CD14-positive monocyte (primary cell): ENCODE measurements at regions not wholly inside any gene's neighbourhood (a gene's known extent, or its start where the extent isn't known, plus 50 kb on each side); places are given as distances from the start of the nearest gene placed in this dataset.

Experiments
- DNase-seq, 3 donors: peaks; one replicate each; pipeline ENCODE4 v3.0.0-alpha.2; 2011 to 2022
- H2AFZ ChIP-seq: 2 replicates; pipeline ENCODE4 v1.6.0; 2012; ENCODE audit warnings: mild to moderate bottlenecking, low read depth, low read length, inconsistent platforms; ENCODE audit not compliant: insufficient read depth, poor library complexity, severe bottlenecking
- H3K27ac ChIP-seq, 2 donors: 1 replicate in 1 of 2; 2 replicates in 1 of 2; pipeline ENCODE4 v1.5.1; 2012 to 2013; ENCODE audit warnings: low read length in 2 of 2, control low read depth in 1 of 2, inconsistent platforms in 1 of 2, low read depth in 1 of 2, mild to moderate bottlenecking in 1 of 2
- H3K27me3 ChIP-seq, 2 donors: one replicate each; pipeline versions ENCODE4 v1.6.0 to v1.6.1; 2011 to 2013; ENCODE audit warnings: low read length in 2 of 2; ENCODE audit not compliant: control insufficient read depth in 2 of 2, insufficient read depth in 2 of 2
- H3K36me3 ChIP-seq, 2 donors: replicated peaks in 1 of 2; 1 replicate in 1 of 2; 2 replicates in 1 of 2; pipeline versions ENCODE4 v1.5.1 to v1.6.1; 2012 to 2013; ENCODE audit warnings: low read length in 2 of 2, control low read depth in 1 of 2, inconsistent platforms in 1 of 2, mild to moderate bottlenecking in 1 of 2; ENCODE audit not compliant: insufficient read depth in 2 of 2, control insufficient read depth in 1 of 2
- H3K4me1 ChIP-seq, 2 donors: 1 replicate in 1 of 2; 2 replicates in 1 of 2; pipeline versions ENCODE4 v1.5.1 to v1.6.1; 2012 to 2013; ENCODE audit warnings: low read length in 2 of 2, control low read depth in 1 of 2, inconsistent platforms in 1 of 2, mild to moderate bottlenecking in 1 of 2, moderate library complexity in 1 of 2; ENCODE audit not compliant: insufficient read depth in 2 of 2, control insufficient read depth in 1 of 2
- H3K4me2 ChIP-seq: replicated peaks from 2 replicates; pipeline ENCODE3; 2012; ENCODE audit warnings: low read length, moderate library complexity, mild to moderate bottlenecking; ENCODE audit not compliant: poor library complexity, severe bottlenecking; ENCODE audit errors: extremely low read depth
- H3K4me3 ChIP-seq, 3 experiments: fragments of 200-600 bp in 1 of 3; sonication (generic) in 1 of 3; replicated peaks in 1 of 3; 1 replicate in 2 of 3; 2 replicates in 1 of 3; pipeline ENCODE4 v1.5.1; 2011 to 2013; ENCODE audit warnings: low read length in 3 of 3, mild to moderate bottlenecking in 3 of 3, control low read depth in 2 of 3, low read depth in 2 of 3, inconsistent platforms in 1 of 3, moderate library complexity in 1 of 3
- H3K79me2 ChIP-seq: 2 replicates; pipeline ENCODE4 v1.6.0; 2012; ENCODE audit warnings: mild to moderate bottlenecking, control low read depth, inconsistent platforms, low read length, moderate library complexity; ENCODE audit not compliant: insufficient read depth
- H3K9ac ChIP-seq: 2 replicates; pipeline ENCODE4 v1.6.0; 2017; ENCODE audit warnings: low read length, mild to moderate bottlenecking; ENCODE audit not compliant: insufficient read depth, poor library complexity, severe bottlenecking
- H3K9me3 ChIP-seq, 2 donors: replicated peaks in 1 of 2; 1 replicate in 1 of 2; 2 replicates in 1 of 2; pipeline versions ENCODE4 v1.5.1 to v1.6.1; 2012 to 2013; ENCODE audit warnings: low read length in 2 of 2, control low read depth in 1 of 2; ENCODE audit not compliant: control insufficient read depth in 1 of 2, insufficient read depth in 1 of 2
- H4K20me1 ChIP-seq: 2 replicates; pipeline ENCODE4 v1.6.0; 2012; ENCODE audit warnings: mild to moderate bottlenecking, low read length, control low read depth, moderate library complexity; ENCODE audit not compliant: insufficient read depth
- H3K27ac Mint-ChIP-seq, 7 donors: one replicate each; pipeline ENCODE4 v1.8.0; 2020; ENCODE audit warnings: mild to moderate bottlenecking in 7 of 7, mixed read lengths in 7 of 7, moderate library complexity in 6 of 7, inconsistent platforms in 2 of 7
- H3K27me3 Mint-ChIP-seq, 3 donors: one replicate each; pipeline ENCODE4 v1.8.0; 2021 to 2022; ENCODE audit warnings: low read depth in 3 of 3, mild to moderate bottlenecking in 3 of 3, mixed read lengths in 3 of 3, moderate library complexity in 3 of 3, inconsistent platforms in 1 of 3
- H3K36me3 Mint-ChIP-seq, 2 donors: one replicate each; pipeline ENCODE4 v1.8.0; 2020; ENCODE audit warnings: mixed read lengths in 2 of 2, inconsistent platforms in 1 of 2, mild to moderate bottlenecking in 1 of 2
- H3K4me1 Mint-ChIP-seq: one replicate; pipeline ENCODE4 v1.8.0; 2020; ENCODE audit warnings: mild to moderate bottlenecking, mixed read lengths
- H3K4me3 Mint-ChIP-seq, 2 donors: one replicate each; pipeline ENCODE4 v1.8.0; 2020; ENCODE audit warnings: mild to moderate bottlenecking in 2 of 2, mixed read lengths in 2 of 2, moderate library complexity in 1 of 2
- H3K9me3 Mint-ChIP-seq, 7 donors: one replicate each; pipeline ENCODE4 v1.8.0; 2020 to 2022; ENCODE audit warnings: mixed read lengths in 7 of 7, mild to moderate bottlenecking in 6 of 7, moderate library complexity in 6 of 7, inconsistent platforms in 2 of 7
- WGBS: methylation state at CpG from one replicate; pipeline ENCODE4 v1.1.5; 2013; ENCODE audit warnings: missing lambda C conversion rate; ENCODE audit not compliant: insufficient coverage; 5-methylcytosine and 5-hydroxymethylcytosine counted together
- intact Hi-C, 2 donors: fragments of 100-400 bp; cut with micrococcal nuclease; formaldehyde crosslinking; loops; one replicate each; pipeline versions ENCODE4 v1.15.0 to v1.15.1; 2023
- TF ChIP-seq, protein P1 (sequence below): fragments of 200-600 bp; IDR thresholded peaks from one replicate; pipeline ENCODE4 v1.8.0; 2022; ENCODE audit warnings: antibody characterized with exemption, mild to moderate bottlenecking

DNA sequence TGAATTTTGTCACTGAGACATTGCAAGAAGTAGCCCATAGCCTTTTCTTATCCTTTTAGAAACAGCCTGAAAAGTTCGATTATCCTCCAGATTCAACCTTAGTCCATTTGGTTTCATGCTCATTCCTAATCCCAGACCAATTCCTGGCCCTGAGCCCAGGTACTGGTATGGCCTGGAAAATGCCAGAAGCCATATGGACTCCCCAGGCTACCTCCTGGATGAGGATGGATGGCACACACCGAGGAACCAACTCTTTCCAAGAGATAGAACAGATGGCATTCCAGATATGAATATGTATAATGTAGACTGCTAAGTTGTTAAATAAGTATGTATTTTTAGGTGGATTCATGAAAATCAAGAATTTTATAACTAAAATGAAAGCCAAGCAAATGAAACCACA, 51.6 kb upstream of the SNAP25 start:
- Histone ChIP-seq H3K4me3 (no peak overlapping the region), H3K79me2 (no peaks in the 10 kb centered on the region), H2AFZ (no peak overlapping the region), H3K9me3 (peaks cover 0 to 4% of the 10 kb centered on the region in 2 donors), H3K9ac (no peak overlapping the region), H3K36me3 (no peaks in the 10 kb centered on the region), H3K4me2 (no peak overlapping the region), H4K20me1 (no peaks in the 10 kb centered on the region), H3K27me3 (peaks cover 0 to 8% of the 10 kb centered on the region in 2 donors), H3K4me1 (peaks cover 0 to 4% of the 10 kb centered on the region in 2 donors), H3K27ac (no peak overlapping the region)
- Mint-ChIP-seq H3K27me3 (peaks cover 6 to 15% (median 7%) of the 10 kb centered on the region in 3 donors), H3K27ac (no peak overlapping the region), H3K4me1 (peaks cover 4% of the 10 kb centered on the region), H3K9me3 (peaks cover 0 to 17% (median 5%) of the 10 kb centered on the region in 7 donors), H3K4me3 (no peak overlapping the region), H3K36me3 (no peaks in the 10 kb centered on the region)
- intact Hi-C loops: no loop called here
- WGBS: no CpG with 5 or more reads among the region's 2 CpGs
- no peak for DNase-seq
- TF ChIP-seq, protein P1, sequence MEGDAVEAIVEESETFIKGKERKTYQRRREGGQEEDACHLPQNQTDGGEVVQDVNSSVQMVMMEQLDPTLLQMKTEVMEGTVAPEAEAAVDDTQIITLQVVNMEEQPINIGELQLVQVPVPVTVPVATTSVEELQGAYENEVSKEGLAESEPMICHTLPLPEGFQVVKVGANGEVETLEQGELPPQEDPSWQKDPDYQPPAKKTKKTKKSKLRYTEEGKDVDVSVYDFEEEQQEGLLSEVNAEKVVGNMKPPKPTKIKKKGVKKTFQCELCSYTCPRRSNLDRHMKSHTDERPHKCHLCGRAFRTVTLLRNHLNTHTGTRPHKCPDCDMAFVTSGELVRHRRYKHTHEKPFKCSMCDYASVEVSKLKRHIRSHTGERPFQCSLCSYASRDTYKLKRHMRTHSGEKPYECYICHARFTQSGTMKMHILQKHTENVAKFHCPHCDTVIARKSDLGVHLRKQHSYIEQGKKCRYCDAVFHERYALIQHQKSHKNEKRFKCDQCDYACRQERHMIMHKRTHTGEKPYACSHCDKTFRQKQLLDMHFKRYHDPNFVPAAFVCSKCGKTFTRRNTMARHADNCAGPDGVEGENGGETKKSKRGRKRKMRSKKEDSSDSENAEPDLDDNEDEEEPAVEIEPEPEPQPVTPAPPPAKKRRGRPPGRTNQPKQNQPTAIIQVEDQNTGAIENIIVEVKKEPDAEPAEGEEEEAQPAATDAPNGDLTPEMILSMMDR: no peak

DNA sequence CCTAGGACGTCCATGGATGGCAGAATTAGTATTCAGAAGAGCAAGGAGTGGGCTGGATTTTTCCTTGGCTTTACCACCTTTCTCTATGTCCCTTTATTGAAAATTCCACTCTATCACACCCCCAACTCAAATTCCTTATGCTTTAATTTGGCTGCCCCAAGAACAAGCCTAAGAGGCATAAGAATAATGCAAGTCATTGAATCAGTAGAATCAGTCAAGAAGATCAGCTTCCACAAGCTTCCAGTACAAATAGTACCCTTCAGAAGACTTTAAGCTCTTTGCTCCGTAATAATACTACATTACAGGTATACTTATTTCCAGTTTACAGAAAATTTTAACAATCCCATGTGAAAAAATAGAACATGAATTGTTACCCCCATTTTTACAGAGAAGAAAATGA, 51.0 kb upstream of the SNAP25 start:
- H2AFZ ChIP-seq: no peak overlapping the region
- no peak overlapping the region for H3K4me2 ChIP-seq
- Mint-ChIP-seq H3K4me1 (peaks cover 8% of the 10 kb centered on the region), H3K9me3 (peaks cover 0 to 14% (median 5%) of the 10 kb centered on the region in 7 donors), H3K27me3 (peaks cover 7 to 20% (median 8%) of the 10 kb centered on the region in 3 donors), H3K36me3 (no peaks in the 10 kb centered on the region), H3K27ac (no peak overlapping the region), H3K4me3 (no peak overlapping the region)
- no peaks in the 10 kb centered on the region for H3K36me3 ChIP-seq
- H3K9ac ChIP-seq: no peak overlapping the region
- no peaks in the 10 kb centered on the region for H4K20me1 ChIP-seq
- peaks cover 3 to 5% of the 10 kb centered on the region in 2 donors for H3K4me1 ChIP-seq
- intact Hi-C loops: no loop called here
- no peak for DNase-seq
- TF ChIP-seq, protein P1: no peak
- H3K79me2 ChIP-seq: no peaks in the 10 kb centered on the region
- WGBS: 80% methylated on average over 1 of the region's 2 CpGs
- H3K9me3 ChIP-seq: peaks cover 0 to 4% of the 10 kb centered on the region in 2 donors
- H3K4me3 ChIP-seq: no peak overlapping the region
- peaks cover 0 to 8% of the 10 kb centered on the region in 2 donors for H3K27me3 ChIP-seq
- no peak overlapping the region for H3K27ac ChIP-seq
